Stimulated activated CD8-positive, alpha-beta memory T cell treated with anti-CD3 and anti-CD28 coated beads, Interleukin-15, amount 100 ng/mL, for 24 hours (primary cell): ENCODE measurements at regions not wholly inside any gene's neighbourhood (a gene's known extent, or its start where the extent isn't known, plus 50 kb on each side); places are given as distances from the start of the nearest gene placed in this dataset.
"Not testable (repeated sequence)": the region's sequence is repeated elsewhere in the genome, so short reads cannot be mapped to it uniquely, and the experiment has no call there.

Experiments
- DNase-seq: peaks from one replicate; pipeline ENCODE4 v3.0.0-alpha.2; 2020; ENCODE audit warnings: low read depth

DNA sequence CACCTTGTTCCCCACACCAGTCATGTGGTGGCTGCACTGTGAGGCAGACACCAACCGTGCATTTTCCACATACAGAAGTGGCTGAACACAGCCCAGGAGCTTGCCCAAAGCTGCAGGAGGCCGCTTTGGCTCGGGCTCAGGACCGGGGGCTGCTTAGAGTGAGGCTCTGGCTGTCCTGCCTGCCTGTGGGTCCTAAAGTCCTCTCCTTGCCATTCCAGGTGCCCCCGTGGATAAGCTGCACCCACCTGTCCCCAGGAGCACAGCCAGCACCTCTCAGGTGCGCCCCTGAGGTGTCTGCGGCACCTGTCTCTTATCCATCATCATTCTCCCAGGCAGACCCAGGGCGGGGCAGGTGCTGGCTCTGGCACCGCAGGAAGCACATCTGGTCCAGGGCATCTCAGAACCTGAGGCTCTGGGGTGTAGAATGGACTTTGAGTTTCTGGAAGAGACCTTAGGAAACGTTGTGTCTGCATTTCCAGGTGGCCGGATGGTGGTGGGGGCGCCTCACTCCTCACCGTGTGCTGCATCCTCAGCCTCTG lies 180.5 kb upstream of the ZNF469 start:
- DNase-seq: no peak

DNA sequence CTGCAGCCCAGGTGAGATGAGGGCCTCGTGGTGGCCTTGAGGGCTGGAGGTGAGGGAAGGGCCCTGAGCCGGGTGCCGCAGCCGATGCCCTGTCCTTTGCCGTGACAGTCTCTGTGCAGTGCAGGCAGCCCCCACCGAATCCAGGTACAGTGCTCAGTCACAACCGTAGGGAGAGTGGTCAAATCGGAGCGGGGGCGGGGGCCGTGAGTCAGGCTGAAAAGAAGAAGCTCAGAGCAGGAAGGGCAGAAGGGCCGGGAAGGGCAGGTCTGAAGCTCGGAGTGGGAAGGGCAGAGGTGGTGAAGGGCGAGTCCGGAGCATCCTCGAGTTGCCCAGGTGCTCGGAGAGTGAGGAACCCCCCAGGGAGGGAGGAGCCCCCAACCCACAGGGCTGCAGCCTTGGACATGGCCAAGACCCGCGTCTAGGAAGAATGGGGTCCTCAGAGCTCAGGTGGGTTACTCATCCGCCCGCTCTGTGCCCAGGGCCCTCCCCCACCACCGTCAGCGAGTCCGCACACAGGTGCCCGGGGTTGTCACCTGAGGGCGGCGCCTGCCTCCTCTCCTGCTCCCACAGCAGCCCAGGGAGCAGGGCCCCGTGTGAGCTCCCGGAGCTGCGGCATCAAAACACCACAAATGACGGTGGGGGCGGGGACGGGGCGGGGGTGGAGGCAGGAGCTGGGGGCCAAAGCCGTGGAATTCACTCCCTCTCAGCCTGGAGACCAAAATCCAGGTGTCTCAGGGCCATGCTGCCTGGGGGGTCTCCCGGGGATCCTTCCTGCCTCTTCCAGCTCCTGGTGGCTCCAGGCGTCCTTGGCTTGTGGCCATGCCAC lies 179.7 kb upstream of the ZNF469 start:
- DNase-seq: not testable (repeated sequence)

DNA sequence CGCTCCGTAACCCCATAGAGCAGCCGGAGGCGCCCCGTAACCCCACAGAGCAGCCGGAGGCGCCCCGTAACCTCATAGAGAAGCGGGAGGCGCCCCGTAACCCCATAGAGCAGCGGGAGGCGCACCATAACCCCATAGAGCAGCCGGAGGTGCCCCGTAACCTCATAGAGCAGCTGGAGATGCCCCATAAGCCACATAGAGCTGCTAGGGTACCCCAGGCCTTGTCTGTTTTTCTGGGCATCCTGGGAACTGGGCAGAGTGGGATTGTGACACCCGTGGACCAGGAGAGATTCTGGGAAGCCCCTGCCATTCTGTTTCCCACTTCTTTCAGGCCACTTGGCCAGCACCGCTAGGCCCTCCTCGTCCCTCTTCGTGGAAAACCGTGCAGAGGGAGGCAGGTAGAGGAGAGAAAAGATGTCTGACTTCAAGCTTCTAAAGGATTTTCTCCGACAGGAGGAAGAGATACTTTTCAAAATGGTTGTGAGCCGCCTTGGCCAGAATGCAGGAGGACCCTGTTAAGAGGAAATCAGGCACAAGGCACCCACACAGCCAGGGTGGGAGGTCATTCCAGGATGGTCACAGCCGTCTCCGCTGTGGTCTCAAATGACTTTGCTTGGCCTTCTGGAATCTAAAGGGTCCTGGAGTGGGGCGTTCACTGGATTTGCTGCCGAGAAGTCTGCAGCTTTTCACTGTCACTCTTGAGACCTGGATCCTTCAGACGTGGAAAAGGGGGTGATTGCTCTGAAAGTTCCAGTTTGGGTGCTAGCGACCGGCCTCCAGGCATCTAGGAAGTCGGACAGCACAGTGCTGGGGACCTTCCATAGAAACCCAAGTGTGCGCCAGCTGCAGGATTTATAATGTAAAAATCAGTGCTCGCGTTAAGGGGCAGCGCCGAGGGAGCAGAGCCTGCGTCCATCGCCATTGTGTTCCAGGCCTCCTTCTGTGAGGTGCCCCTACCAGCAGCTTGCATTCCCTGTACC lies 178.3 kb upstream of the ZNF469 start:
- not testable (repeated sequence) for DNase-seq

DNA sequence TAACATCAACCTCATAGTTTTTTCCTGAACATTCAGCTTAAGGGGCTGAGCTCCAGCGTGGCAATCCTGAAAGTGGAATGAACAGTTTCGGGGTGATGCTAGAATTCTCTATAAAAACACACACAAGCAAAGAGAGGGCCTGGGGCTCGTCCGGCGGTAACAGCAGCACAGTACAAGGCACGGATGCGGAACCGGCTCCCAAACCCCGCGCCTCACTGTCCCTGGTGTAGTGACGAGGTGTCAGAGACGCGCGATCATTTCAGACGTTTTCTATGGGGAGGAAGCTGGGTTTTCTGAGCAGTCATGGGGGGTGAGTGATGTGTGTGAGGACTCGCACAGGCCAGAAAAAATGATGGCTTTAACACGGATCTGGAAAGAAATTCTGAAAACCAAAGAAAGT lies 177.3 kb upstream of the ZNF469 start:
- not testable (repeated sequence) for DNase-seq

- not testable (repeated sequence) for DNase-seq
Measured at GRCh38 chr16:88206006-88206405, 176.8 kb upstream of the ZNF469 start.

DNA sequence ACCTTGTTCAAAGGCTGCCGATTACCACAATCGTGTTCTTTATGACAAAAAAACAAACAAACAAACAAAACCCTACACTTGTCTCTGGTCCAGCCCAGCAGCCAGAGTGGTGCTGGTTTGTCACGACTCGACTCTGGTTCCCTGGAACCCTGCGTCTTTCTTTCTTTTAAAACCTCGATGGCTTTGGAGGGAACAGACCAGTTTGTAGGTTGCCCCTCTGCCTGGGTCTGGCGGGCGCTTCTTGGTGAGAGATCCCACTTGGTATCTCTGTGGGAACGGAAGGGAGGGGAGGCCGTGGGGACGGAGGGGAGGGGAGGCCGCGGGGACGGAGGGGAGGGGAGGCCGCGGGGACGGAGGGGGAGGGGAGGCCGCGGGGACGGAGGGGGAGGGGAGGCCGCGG lies 176.2 kb upstream of the ZNF469 start:
- DNase-seq: not testable (repeated sequence)

DNA sequence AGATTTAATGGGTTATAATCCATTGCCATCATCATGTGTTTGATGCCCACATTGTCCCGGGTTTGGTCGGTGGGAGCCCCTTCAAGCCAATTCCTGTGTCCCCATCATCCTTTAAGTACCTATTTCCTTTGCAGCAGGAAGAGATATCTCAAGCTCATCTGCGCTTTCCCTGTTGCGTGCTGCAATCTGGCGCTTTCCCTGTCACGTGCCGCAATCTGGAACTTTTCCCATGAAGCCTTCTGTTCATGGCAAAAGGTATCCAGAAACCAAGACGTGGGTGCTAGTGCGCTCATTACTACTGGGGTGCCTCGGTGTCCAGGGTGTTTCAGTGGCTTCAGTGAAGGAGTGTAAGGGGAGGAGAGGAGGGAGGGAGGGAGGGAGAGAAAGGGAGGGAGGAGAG lies 174.6 kb upstream of the ZNF469 start:
- no peak for DNase-seq

GRCh38 chr16:88208776-88209175 lies 174.0 kb upstream of the ZNF469 start:
- not testable (repeated sequence) for DNase-seq

GRCh38 chr16:88209579-88209978 lies 173.2 kb upstream of the ZNF469 start:
- DNase-seq: not testable (repeated sequence)

DNA sequence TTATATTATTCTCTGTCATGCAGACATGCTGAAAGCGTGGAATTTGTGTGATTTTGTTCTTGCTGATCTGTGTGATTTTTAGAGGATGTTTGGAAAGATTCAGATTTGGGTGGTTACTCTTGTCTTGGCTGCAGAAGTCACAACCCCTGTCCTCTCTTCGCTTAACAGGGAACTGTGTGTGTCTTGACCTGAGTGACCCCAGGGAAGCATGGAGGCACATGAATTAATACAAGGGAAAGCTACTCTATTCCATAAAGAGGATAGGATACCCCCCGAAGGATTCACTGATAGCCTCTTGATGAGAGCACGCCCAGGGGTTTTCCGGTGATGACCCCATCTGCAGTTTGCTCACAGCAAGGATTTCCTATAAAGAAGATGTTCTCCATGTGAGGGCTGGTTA lies 168.8 kb upstream of the ZNF469 start:
- DNase-seq: not testable (repeated sequence)

- DNase-seq: not testable (repeated sequence)
Measured at GRCh38 chr16:88221001-88221761, 161.6 kb upstream of the ZNF469 start.

DNA sequence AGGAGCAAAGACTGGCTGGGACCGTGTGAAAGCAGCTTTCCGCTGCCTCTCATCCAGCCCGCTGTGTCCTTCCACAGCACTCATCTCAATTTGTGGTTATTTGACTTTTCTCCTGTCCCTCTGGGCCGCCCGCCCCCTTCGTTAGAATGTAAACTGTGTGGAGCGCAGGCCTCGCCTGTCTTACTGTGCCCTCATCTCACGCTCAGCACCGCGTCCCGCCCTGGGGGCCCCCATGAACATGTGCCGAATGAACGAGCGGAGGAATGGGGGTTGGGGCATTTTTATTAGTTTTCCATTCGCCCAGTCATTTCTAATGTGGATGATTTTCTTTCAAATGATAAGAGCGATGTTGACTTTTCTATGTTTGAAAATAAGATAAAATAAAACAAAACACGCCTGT lies 159.1 kb upstream of the ZNF469 start:
- DNase-seq: not testable (repeated sequence)

DNA sequence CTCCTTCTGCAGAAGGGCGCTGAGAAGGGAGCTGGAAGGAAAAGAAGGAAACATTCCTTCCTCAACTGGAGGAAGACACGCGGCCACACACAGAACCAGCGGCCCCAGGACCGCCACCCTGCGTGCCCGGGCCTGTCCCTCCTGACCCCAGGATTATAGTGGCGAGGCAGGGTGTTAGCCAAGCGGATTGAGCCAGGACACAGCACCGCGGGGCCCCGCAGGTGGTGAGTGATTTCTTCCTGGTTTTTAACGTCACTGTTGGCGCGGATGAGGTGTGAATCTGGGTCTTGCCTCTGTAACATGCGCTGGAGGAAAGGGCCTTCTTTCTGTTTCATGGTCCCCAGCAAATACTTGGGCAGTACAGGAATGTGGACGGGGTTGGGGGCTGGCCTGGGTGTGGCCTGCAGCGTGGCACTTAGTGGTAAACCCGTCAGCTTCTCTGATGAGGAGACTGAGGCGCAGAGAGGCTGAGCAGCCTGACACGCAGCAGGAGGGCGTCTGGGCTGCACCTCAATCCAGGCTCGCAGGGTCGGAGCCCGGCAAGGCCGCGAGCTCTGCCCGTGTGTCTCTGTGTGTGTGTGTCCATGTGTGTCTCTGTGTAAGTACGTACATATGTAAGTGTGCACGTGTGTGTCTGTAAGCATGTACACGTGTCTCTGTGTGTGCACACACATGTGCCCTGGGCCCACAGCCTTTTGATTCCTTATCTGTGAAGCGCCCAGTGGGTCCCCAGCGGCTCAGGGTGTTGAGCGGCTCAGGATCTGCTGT lies 158.4 kb upstream of the ZNF469 start:
- DNase-seq: not testable (repeated sequence)

DNA sequence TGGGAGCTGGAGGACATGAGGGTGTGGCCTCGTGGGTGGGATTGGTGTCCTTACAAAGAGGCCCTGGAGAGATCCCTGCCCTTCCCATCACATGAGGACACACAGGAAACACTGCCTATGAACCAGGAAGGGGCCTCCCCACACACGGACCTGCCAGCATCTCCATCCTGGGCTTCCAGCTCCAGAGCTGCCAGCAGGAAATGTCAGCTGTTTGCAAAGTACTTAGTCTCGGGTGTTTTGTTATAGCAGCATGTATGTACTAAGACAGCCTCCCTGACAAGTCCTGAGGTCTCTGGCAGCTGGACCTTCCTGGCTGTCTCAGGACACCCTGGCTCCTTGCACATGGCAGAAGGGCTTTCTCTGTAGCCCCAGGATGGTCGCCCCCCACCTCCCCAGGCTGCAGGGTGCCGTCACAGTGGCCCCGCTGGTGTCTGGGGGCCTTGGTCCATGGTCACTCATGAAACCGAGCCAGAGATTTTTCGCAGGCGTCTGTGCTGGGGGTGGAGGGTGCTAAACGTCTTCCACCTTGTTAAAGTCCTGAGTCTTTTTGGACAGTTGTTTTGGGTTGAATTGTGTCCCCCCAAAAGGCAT lies 157.0 kb upstream of the ZNF469 start:
- DNase-seq: not testable (repeated sequence)

DNA sequence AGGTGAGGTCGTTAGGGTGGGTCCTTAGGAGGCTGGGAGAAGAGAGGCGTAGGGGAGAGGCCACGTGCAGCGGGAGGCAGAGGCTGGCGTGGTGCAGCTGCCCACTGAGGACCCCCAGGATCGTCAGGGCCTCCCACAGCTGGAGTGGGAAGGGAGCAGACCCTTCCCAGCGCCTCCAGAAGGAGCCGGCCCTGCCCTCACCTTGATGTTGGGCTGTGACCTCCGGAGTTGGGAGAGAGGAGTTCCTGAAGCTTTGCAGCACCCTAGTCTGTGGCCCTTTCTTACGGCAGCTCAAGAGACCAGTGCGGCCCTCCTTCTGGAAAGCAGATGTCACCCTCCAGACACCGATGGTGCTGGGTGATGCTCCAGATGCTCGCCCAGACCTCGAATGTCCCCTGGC lies 156.5 kb upstream of the ZNF469 start:
- DNase-seq: not testable (repeated sequence)

- not testable (repeated sequence) for DNase-seq
Measured at GRCh38 chr16:88227026-88227721, 155.6 kb upstream of the ZNF469 start.

DNA sequence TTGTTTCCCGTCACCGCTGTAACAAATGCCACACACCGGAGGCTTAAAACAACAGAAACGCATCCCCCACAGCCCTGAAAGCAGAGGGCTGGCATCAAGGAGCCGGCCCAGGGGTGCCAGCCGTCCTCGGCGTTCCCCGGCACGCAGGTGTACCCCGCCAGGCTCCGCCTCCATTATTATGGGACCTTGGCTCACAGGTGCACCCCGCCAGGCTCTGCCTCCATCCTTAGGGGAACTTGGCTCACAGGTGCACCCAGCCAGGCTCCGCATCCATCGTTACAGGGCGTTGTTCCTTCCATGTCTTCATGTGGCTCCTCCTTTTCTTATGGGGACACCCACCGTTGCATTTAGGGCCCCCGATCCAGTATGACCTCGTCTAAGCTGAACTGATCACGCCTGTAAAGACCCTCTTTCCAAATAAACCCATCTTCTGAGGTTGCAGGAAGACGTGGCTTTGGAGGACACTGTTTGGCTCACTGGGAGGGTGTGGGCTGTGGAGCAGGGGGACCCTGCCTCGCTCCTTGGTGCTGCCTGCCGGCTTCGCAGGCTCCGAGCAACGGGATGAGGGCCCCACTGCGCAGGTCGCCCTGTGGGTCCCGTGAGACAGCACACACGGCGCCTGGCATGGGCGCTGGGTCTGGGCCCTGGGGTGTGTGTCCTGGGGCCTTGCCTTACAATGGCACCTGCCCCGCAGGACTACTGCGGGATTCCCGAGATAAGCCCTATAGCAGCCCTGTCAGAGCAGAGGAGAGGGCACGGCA lies 154.9 kb upstream of the ZNF469 start:
- not testable (repeated sequence) for DNase-seq

GRCh38 chr16:88228751-88229150 lies 154.0 kb upstream of the ZNF469 start:
- not testable (repeated sequence) for DNase-seq

DNA sequence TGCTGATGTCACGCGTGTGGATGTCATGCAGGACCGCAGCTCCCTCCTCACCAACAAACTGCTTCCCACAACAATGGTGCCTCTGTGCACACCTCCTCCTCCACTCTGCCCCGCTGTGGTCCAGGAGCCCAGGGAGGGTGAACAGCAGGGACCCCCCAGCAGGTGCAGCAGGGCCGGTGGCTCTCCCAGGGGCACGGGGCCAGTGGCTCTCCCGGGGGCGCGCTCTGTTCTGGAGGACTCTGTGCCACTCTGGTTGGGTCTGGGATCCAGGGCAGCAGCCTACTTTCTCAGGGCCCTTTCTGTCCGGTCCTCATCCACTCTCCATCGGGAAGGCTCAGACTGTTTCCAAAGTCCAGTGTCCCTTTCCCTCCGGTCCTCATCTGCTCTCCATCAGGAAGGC lies 153.0 kb upstream of the ZNF469 start:
- DNase-seq: not testable (repeated sequence)
